Liver (tissue), 3 donors: ENCODE measurements at regions not wholly inside any gene's neighbourhood (a gene's known extent, or its start where the extent isn't known, plus 50 kb on each side); places are given as distances from the start of the nearest gene placed in this dataset.
"Not testable (repeated sequence)": the region's sequence is repeated elsewhere in the genome, so short reads cannot be mapped to it uniquely, and the experiment has no call there.

ENCODE experiments used
- CTCF ChIP-seq: fragments of 150-350 bp; IDR thresholded peaks from 2 replicates; pipeline ENCODE4 v1.5.1; 2017; ENCODE audit warnings: improper control_type of control experiment, low read depth, low read length; ENCODE audit not compliant: missing input control
- FOXA1 ChIP-seq: IDR thresholded peaks from 2 replicates; pipeline ENCODE4 v1.6.1; 2016; ENCODE audit warnings: antibody characterized with exemption
- GABPA ChIP-seq, 2 donors: IDR thresholded peaks in 1 of 2; conservative IDR thresholded peaks in 1 of 2; 2 replicates each; pipeline ENCODE4 v1.6.1; 2016; ENCODE audit warnings: antibody characterized with exemption in 2 of 2, mild to moderate bottlenecking in 1 of 2, moderate library complexity in 1 of 2
- HNF4A ChIP-seq, 2 donors: conservative IDR thresholded peaks; 2 replicates each; pipeline ENCODE4 v1.6.1; 2016; ENCODE audit warnings: antibody characterized with exemption in 2 of 2, mild to moderate bottlenecking in 2 of 2
- HNF4G ChIP-seq: IDR thresholded peaks from 2 replicates; pipeline ENCODE4 v1.6.1; 2016; ENCODE audit warnings: antibody characterized with exemption
- JUND ChIP-seq, 2 donors: IDR thresholded peaks; 2 replicates each; pipeline ENCODE4 v1.6.1; 2016; ENCODE audit warnings: antibody characterized with exemption in 2 of 2
- MAX ChIP-seq: IDR thresholded peaks from 2 replicates; pipeline ENCODE4 v1.6.1; 2016; ENCODE audit warnings: antibody characterized with exemption
- TAF1 ChIP-seq: conservative IDR thresholded peaks from 2 replicates; pipeline ENCODE4 v1.6.1; 2016; ENCODE audit warnings: antibody characterized with exemption, mild to moderate bottlenecking
- YY1 ChIP-seq: IDR thresholded peaks from 2 replicates; pipeline ENCODE4 v1.6.1; 2016; ENCODE audit warnings: antibody characterized with exemption, mild to moderate bottlenecking
- ZBTB33 ChIP-seq: IDR thresholded peaks from 2 replicates; pipeline ENCODE4 v1.6.1; 2016; ENCODE audit warnings: antibody characterized with exemption
- TF ChIP-seq, protein P1 (sequence below): IDR thresholded peaks from 2 replicates; pipeline ENCODE4 v1.6.1; 2016; ENCODE audit warnings: antibody characterized with exemption
- TF ChIP-seq, protein P2 (sequence below): IDR thresholded peaks from 2 replicates; pipeline ENCODE4 v1.6.1; 2016; ENCODE audit warnings: antibody characterized with exemption, mild to moderate bottlenecking
- donor health status: healthy.
- donor health status: healthy.

- TF ChIP-seq MAX; CTCF; HNF4A (conservative IDR thresholded peaks at IDR 0.05); TAF1; GABPA (IDR thresholded peaks at IDR 0.05 in 1 of 2, conservative IDR thresholded peaks at IDR 0.05 in 1 of 2); YY1; HNF4G; FOXA1; ZBTB33; JUND (IDR thresholded peaks at IDR 0.05): not testable (repeated sequence)
- TF ChIP-seq, protein P1, sequence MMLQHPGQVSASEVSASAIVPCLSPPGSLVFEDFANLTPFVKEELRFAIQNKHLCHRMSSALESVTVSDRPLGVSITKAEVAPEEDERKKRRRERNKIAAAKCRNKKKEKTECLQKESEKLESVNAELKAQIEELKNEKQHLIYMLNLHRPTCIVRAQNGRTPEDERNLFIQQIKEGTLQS, result not testable (repeated sequence)
- TF ChIP-seq, protein P2, sequence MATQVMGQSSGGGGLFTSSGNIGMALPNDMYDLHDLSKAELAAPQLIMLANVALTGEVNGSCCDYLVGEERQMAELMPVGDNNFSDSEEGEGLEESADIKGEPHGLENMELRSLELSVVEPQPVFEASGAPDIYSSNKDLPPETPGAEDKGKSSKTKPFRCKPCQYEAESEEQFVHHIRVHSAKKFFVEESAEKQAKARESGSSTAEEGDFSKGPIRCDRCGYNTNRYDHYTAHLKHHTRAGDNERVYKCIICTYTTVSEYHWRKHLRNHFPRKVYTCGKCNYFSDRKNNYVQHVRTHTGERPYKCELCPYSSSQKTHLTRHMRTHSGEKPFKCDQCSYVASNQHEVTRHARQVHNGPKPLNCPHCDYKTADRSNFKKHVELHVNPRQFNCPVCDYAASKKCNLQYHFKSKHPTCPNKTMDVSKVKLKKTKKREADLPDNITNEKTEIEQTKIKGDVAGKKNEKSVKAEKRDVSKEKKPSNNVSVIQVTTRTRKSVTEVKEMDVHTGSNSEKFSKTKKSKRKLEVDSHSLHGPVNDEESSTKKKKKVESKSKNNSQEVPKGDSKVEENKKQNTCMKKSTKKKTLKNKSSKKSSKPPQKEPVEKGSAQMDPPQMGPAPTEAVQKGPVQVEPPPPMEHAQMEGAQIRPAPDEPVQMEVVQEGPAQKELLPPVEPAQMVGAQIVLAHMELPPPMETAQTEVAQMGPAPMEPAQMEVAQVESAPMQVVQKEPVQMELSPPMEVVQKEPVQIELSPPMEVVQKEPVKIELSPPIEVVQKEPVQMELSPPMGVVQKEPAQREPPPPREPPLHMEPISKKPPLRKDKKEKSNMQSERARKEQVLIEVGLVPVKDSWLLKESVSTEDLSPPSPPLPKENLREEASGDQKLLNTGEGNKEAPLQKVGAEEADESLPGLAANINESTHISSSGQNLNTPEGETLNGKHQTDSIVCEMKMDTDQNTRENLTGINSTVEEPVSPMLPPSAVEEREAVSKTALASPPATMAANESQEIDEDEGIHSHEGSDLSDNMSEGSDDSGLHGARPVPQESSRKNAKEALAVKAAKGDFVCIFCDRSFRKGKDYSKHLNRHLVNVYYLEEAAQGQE, result not testable (repeated sequence)
Observed at GRCh38 chr14:30278856-30279255, 280.1 kb upstream of the G2E3 start.
